Renal pelvis (tissue), 1 donor: ENCODE measurements at regions not wholly inside any gene's neighbourhood (a gene's known extent, or its start where the extent isn't known, plus 50 kb on each side); places are given as distances from the start of the nearest gene placed in this dataset.

Source experiments
- DNase-seq: peaks from one replicate; pipeline ENCODE4 v3.0.0-alpha.2; 2013

GRCh38 chr9:1201901-1202300 lies 151.7 kb downstream of the DMRT2 start:
- no peak for DNase-seq

DNA sequence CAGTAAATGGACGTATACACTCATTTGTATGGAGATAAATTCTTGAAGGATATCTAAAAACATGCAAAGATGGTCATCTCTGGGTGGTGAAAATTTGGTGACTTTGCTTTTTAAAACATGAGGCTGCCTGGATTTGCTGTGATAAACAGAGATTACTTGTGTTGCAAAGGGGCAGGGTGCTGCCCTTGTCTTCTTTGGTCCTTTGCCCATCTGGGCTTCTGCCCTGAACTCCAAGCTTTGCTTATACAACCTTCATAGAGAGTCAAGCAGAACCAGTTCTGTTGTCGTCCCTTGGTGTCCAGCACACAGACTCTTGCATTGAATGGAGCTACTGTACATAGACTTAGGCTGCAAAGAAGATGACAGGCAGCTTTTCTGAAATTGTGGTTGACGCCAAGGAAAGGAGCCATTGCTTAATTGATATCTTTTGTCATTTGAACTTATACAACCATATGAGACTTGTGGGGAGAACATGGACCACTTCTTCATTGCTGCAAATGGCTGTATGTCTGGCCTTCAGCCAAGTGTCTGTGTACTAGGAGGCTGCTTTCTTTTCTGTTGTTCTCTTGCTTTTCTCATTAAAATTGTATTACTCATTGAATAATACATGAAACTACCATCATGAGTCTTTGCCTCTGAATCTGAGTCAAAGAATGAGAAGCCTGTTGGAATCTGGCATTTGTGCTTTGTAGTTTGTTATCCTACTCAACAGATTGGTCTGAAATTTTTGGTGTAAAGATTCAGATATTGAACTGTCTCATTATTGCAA lies 152.5 kb downstream of the DMRT2 start:
- DNase-seq = no peak

GRCh38 chr9:1207686-1208085 lies 157.5 kb downstream of the DMRT2 start:
- DNase-seq = no peak

- no peak for DNase-seq
Measured at GRCh38 chr9:1208157-1208556, 158.0 kb downstream of the DMRT2 start.

- DNase-seq = no peak
Measured at GRCh38 chr9:1210954-1211353, 160.8 kb downstream of the DMRT2 start.

GRCh38 chr9:1216532-1216931 lies 166.4 kb downstream of the DMRT2 start:
- DNase-seq = no peak

DNA sequence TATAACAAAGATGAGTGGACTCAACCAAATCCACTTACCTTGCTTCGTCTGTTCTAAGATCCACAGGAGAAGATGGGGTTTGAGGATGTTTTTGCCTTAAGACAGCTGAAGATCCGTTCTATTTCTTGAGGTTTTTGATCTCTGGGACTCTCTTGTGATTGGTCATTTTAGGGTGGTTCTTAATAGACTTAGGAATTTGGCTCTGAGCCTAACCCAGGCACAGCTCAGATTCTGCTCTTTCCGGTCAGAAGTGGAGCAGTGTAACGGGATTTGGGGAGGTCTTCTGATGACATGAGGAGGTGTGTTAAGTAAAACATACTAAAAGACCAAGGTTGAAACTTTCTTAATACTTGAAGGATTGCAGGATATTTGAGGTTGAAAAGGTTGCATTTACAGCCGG lies 166.9 kb downstream of the DMRT2 start:
- DNase-seq = no peak

DNA sequence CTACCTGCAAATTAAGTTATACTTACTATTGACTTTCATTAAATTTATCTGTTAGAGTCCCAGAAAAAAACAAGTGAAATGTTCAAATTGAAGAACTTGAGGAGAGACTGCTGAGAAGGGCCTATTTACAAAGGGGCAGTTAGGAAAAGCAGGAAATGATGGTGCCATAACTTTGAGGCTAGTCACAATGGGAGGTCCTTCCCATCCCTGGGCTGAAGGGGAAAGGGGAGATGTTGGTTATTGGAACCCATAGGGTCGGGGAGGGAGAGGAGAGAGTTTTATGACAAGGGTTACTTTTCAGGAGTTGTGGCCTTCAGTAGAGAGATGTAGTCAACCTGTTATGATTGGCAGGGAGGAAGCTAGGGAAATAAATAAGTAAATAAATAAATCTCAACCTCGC lies 169.1 kb downstream of the DMRT2 start:
- DNase-seq = no peak

- no peak for DNase-seq
Measured at GRCh38 chr9:1221298-1221697, 171.1 kb downstream of the DMRT2 start.

- DNase-seq = no peak
Measured at GRCh38 chr9:1222511-1222910, 172.4 kb downstream of the DMRT2 start.

DNA sequence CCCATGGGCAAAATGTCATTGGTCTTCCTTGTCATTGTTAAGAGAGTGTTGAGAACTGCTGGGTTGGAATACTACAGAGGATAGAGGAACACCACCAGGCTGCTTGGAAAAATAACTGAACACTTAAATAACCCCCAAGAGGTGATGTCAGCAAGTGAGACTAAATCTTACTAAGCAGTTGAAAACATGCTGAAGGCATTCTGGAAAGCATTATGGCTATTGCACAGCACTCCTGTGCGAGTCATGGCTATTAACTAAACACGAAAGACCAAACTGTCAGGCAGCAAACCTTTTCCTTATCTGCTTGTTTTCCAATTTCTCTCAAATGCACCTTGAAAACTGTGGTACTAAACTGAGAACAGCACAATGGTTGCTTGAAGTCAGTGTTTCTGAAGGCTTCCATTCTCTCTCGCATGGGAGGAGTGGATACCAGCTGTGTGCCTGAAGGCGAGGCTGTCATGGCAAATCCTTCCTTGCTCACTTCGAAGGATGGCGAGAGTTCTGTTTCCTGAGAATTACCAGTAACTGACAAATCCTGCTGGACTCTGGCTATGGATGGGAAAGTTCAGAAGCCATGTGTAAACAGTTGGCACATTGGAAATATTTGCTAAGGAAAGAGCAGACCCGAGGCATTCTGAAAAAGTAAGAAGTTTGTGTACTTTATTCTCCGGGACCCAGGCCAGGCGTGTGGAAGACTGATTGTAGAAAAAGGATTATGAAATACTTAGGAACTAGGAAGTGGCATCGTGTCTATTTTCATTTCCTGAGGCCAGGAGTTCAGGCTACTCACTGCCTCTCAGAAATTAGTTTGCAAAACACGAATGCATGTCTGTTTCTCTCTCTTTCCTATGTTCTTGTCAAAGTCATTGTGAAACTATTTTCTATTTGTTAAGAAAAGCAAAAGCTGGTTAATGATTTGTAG lies 182.1 kb downstream of the DMRT2 start:
- no peak for DNase-seq

DNA sequence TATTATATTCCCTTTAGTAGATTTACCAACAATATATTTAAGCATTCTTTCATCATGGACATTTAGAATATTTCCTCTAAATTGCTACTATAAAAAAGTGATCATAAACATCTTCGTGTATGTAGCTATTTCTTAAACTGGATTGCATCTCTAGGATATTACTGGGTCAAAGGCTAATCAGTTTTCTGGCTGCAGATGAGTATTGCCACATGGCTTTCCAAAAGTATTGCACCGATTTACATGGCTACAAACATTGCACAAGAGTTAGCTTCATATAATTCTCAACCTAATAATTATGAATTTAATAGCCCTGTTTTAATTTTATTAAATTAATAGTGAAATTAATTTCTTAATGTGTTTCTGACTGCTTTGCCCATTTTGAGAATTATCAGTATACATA lies 183.4 kb downstream of the DMRT2 start:
- DNase-seq = no peak

- no peak for DNase-seq
Measured at GRCh38 chr9:1235650-1236049, 185.5 kb downstream of the DMRT2 start.

GRCh38 chr9:1236061-1236460 lies 185.9 kb downstream of the DMRT2 start:
- DNase-seq = peak; percentile 29

- no peak for DNase-seq
Measured at GRCh38 chr9:1238407-1238806, 188.2 kb downstream of the DMRT2 start.

DNA sequence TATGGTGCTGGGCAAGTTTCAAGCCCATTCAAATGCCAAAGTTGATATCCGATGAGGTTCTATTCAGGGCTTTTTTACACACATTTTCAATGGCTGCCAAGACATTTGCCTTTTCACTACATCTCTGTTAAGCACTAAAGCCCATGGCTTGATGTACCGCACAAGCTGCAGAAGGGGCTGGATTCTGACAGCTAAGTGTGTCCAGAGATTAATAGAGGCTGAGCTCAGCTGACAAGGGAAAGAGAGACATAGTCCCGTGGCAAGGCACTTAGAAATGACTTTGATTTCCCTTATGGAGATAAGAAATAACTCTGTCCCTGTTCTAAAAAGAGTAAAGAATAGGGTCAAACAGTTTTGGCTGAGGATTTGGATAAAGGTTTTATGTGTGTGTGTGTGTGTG lies 198.6 kb downstream of the DMRT2 start:
- DNase-seq = no peak

DNA sequence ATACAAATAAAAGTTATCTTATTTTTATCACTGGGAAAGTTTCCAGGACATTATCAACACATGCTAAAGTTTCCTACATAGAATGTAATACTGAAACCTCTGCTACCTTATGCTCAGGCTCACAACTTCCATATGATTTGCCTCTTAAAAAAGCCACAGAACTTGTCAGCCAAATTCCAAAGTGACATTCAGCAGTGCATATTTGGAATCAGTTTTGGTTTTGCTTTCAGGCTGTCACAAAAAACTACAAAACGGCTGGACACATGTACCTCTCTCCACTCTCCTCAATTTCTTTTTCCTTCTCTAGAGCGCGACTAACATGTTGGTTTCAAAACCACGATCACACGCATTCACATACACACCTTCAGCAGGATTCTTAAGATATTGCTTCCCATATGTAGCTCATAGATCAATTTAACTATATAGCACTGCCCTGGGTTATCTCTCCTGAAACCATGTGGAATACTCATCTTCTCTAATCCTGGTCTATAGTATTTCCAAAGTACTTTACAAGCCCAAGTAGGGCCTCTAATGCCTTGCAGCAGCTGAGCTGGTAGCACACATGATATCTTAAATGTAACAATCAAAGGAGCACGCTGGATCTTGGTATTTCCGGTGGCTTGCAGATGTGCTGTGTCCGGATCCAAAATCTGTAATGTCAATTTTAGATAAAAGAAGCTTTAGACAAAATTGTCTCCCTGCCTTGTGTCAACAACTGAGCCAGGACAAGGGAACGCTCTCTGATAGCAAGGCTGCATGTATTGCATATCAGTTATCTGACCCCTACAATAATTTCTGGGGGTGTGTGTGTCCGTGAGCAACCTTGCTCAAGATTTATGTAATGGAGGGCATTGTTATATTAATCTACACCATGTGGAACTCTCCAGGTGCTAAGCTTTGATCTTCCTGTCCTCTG lies 203.2 kb downstream of the DMRT2 start:
- DNase-seq = no peak

DNA sequence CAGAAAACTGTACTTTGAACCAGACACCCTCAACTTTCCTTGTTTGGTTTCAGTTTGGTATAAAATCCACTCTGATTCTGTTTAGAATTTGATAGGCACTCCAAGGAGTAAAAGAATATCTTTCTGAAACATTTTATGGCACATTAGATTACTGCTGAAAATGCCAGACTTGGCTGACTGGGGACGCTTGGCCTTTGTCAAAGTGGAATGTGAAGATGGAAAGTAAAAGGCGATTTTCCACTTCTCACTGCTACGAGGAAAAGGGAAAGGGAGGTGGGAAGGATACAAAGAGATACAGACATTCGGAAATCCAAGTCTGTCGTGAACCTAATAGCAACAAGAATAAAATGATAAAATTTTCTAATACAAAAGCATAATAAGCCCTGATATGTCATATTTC lies 203.9 kb downstream of the DMRT2 start:
- DNase-seq = no peak

- DNase-seq = no peak
Measured at GRCh38 chr9:1256178-1256577, 206.0 kb downstream of the DMRT2 start.

- no peak for DNase-seq
Measured at GRCh38 chr9:1261266-1261665, 211.1 kb downstream of the DMRT2 start.

DNA sequence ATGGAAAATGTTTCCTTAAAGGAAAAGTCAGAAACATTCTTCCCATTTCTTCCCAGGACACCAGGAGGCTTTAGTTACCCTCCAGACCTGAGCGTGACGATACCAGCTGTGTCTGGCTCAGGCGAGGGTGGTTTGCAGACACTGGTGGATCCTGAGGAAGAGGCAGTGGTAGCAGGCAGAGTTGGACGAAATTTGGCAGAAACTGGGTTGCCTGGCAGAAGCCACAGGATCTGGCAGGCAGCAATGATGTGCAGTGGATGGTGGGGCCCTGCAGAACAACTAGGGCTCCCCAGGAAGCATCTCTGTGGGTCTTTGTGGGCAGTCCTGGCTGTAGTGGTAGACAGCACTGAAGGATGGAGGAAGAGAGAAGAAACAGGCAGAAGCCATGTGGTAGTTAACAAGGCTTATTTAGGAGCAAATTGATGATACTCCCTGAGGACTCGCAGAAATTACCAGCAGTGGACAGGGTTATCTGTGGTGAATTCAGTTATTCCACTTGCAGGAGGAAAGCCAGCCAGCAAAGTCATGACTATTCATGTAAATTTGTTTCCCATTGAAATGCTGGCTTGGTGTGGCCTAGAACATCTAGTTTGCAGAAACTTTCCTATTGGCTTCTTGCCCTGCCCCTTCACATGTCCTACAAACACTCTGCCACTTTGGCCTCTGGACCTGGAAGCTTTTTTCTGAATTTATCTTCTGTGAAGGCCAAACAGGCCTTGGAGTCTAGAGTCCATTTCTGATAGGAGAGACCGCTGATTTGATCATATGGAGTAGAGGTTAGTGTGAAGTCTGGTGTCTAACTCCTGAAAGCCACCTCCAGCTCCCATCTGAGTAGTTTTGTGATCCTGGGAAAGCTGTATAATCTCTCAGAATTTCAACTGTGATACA lies 212.0 kb downstream of the DMRT2 start:
- no peak for DNase-seq
